Transverse colon (tissue), 4 donors: ENCODE measurements at regions not wholly inside any gene's neighbourhood (a gene's known extent, or its start where the extent isn't known, plus 50 kb on each side); places are given as distances from the start of the nearest gene placed in this dataset.

Source experiments
- DNase-seq: peaks from one replicate; pipeline ENCODE4 v3.0.0-alpha.2; 2019
- H3K27ac ChIP-seq, 4 donors: fragments of 200-600 bp; sonication (generic); 2 replicates each; pipeline ENCODE4 v1.5.1; 2016 to 2018; ENCODE audit warnings: inconsistent platforms in 4 of 4
- H3K27me3 ChIP-seq: fragments of 200-600 bp; sonication (generic); 2 replicates; pipeline ENCODE4 v1.5.1; 2017; ENCODE audit warnings: inconsistent platforms
- H3K36me3 ChIP-seq, 4 donors: fragments of 200-600 bp; sonication (generic); 2 replicates each; pipeline ENCODE4 v1.5.1; 2017 to 2019; ENCODE audit warnings: inconsistent platforms in 4 of 4
- H3K4me1 ChIP-seq, 4 donors: fragments of 200-600 bp; sonication (generic); 2 replicates each; pipeline ENCODE4 v1.5.1; 2017 to 2020; ENCODE audit warnings: inconsistent platforms in 4 of 4
- H3K4me3 ChIP-seq, 4 donors: fragments of 200-600 bp; sonication (generic); 1 replicate in 1 of 4; 2 replicates in 3 of 4; pipeline versions ENCODE4 v1.5.1 to v1.6.1; 2017 to 2019; ENCODE audit warnings: inconsistent platforms in 4 of 4
- H3K9me3 ChIP-seq, 2 donors: fragments of 200-600 bp; sonication (generic); 2 replicates each; pipeline ENCODE4 v1.5.1; 2017 to 2019; ENCODE audit warnings: inconsistent platforms in 2 of 2
- EP300 ChIP-seq: sonication (generic); formaldehyde crosslinking; IDR thresholded peaks from one replicate; pipeline ENCODE4 v1.6.1; 2017; ENCODE audit warnings: antibody characterized with exemption, low read depth
- POLR2A ChIP-seq: fragments of 450-650 bp; IDR thresholded peaks from one replicate; pipeline ENCODE4 v1.6.1; 2016; ENCODE audit warnings: antibody characterized with exemption, mild to moderate bottlenecking, moderate library complexity
- POLR2AphosphoS5 ChIP-seq, 3 donors: sonication (generic); formaldehyde crosslinking; IDR thresholded peaks; one replicate each; pipeline ENCODE4 v1.6.1; 2016; ENCODE audit warnings: antibody characterized with exemption in 3 of 3
- WGBS, 2 donors: methylation state at CpG; one replicate each; pipeline ENCODE4 v1.1.5; 2018; ENCODE audit warnings: low coverage in 1 of 2; 5-methylcytosine and 5-hydroxymethylcytosine counted together
- in situ Hi-C, 4 donors: fragments of 200-750 bp; cut with MboI; loops; one replicate each; pipeline versions ENCODE4 v1.15.0 to v1.15.1; 2017; ENCODE audit warnings: low sequenced_read_pairs in 3 of 4, low pct_ligation_motif_present in 1 of 4, low pct_unique_long_range_greater_than_20kb in 1 of 4
- intact Hi-C: fragments of 100-400 bp; cut with DNase I; formaldehyde crosslinking; loops from one replicate; pipeline ENCODE4 v1.15.1; 2023; ENCODE audit warnings: low total_unique reads
- TF ChIP-seq, protein P1 (sequence below), 5 experiments: fragments of 200-600 bp in 3 of 5; fragments of 450-650 bp in 2 of 5; sonication (generic) in 3 of 5; IDR thresholded peaks; 1 replicate in 2 of 5; 2 replicates in 3 of 5; pipeline ENCODE4 v1.5.1; 2016 to 2017; ENCODE audit warnings: antibody characterized with exemption in 5 of 5, inconsistent platforms in 3 of 5, mild to moderate bottlenecking in 2 of 5, moderate library complexity in 1 of 5

DNA sequence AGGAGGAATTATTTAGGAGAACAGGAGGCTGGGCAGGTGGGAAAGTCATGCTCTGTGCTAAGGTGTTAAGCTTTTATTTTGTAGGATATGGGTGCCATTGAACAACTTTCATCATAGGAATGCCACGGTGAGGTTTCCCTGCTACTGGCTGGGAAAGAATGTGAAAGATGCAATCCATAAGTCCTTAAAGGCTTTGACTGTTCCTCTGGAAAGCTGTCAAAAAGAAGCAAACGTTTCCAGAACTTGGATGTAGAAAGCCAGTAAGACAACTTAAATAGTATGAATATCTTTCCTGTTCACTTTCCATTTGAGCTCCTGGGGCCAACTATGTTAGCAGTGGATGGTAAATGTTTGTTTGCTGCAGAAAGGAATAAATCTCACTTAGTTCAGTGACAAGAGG, 574.4 kb downstream of the RNF144B start:
- no peaks in the 10 kb centered on the region for H3K4me1 ChIP-seq
- no peak overlapping the region for H3K27ac ChIP-seq
- in situ Hi-C loops (no loop called here), intact Hi-C loops (no loop called here)
- TF ChIP-seq, protein P1, sequence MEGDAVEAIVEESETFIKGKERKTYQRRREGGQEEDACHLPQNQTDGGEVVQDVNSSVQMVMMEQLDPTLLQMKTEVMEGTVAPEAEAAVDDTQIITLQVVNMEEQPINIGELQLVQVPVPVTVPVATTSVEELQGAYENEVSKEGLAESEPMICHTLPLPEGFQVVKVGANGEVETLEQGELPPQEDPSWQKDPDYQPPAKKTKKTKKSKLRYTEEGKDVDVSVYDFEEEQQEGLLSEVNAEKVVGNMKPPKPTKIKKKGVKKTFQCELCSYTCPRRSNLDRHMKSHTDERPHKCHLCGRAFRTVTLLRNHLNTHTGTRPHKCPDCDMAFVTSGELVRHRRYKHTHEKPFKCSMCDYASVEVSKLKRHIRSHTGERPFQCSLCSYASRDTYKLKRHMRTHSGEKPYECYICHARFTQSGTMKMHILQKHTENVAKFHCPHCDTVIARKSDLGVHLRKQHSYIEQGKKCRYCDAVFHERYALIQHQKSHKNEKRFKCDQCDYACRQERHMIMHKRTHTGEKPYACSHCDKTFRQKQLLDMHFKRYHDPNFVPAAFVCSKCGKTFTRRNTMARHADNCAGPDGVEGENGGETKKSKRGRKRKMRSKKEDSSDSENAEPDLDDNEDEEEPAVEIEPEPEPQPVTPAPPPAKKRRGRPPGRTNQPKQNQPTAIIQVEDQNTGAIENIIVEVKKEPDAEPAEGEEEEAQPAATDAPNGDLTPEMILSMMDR (IDR thresholded peaks at IDR 0.05): no peak
- TF ChIP-seq POLR2AphosphoS5 (IDR thresholded peaks at IDR 0.05) (no peak), EP300 (no peak), POLR2A (no peak)
- H3K9me3 ChIP-seq: no peaks in the 10 kb centered on the region
- DNase-seq: no peak
- H3K4me3 ChIP-seq: no peak overlapping the region
- H3K36me3 ChIP-seq: no peaks in the 10 kb centered on the region
- H3K27me3 ChIP-seq: no peaks in the 10 kb centered on the region
- 33% methylated on average over 2 of the region's 2 CpGs for WGBS, 2 donors

DNA sequence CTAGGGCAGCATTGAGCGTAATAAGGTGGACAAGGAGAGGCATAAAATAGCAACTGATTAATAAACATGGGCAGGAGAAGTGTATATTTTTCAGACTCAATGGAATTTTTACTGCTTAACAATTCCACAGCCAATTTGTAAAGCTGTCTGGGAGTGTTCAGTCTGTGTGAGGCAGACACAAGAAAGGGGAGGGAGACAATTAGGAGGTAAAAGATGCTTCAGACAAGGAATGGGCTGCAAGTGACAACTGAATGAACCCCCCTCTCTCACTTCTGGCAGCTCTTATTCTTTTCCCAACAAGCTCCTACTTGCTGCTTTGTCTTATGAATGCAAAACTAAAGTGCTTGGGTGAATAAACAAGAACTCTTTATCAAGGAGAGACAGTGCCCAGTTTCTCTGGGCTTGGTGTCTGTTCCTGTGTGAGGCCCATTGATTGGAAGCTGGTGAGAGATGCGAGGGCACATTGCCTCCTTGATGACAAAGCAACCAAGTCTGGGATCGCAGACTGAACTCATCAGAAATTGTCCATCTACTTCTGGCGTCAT, 575.3 kb downstream of the RNF144B start:
- intact Hi-C loops (no loop called here), in situ Hi-C loops (no loop called here)
- TF ChIP-seq POLR2A (no peak), POLR2AphosphoS5 (IDR thresholded peaks at IDR 0.05) (no peak)
- WGBS, 2 donors: 69 to 84% methylated on average over 4 of the region's 4 CpGs
- Histone ChIP-seq H3K27ac (no peak overlapping the region), H3K4me3 (no peak overlapping the region), H3K9me3 (no peaks in the 10 kb centered on the region), H3K36me3 (no peaks in the 10 kb centered on the region), H3K27me3 (no peaks in the 10 kb centered on the region), H3K4me1 (no peaks in the 10 kb centered on the region)
- no peak for DNase-seq

GRCh38 chr6:18963439-18963838, 576.3 kb downstream of the RNF144B start:
- no peak for TF ChIP-seq POLR2AphosphoS5 (IDR thresholded peaks at IDR 0.05)
- no peak for TF ChIP-seq POLR2A
- TF ChIP-seq, protein P1 (IDR thresholded peaks at IDR 0.05): no peak
- no peak for TF ChIP-seq EP300
- H3K27me3 ChIP-seq: no peaks in the 10 kb centered on the region
- no peaks in the 10 kb centered on the region for H3K9me3 ChIP-seq
- H3K4me3 ChIP-seq: no peak overlapping the region
- WGBS, 2 donors: 72% methylated on average over 3 of the region's 3 CpGs; no CpG with 5 or more reads in 1 of the 2 donors
- H3K4me1 ChIP-seq: no peaks in the 10 kb centered on the region
- DNase-seq: no peak
- intact Hi-C loops: no loop called here
- H3K27ac ChIP-seq: no peak overlapping the region
- no peaks in the 10 kb centered on the region for H3K36me3 ChIP-seq
- in situ Hi-C loops: no loop called here

DNA sequence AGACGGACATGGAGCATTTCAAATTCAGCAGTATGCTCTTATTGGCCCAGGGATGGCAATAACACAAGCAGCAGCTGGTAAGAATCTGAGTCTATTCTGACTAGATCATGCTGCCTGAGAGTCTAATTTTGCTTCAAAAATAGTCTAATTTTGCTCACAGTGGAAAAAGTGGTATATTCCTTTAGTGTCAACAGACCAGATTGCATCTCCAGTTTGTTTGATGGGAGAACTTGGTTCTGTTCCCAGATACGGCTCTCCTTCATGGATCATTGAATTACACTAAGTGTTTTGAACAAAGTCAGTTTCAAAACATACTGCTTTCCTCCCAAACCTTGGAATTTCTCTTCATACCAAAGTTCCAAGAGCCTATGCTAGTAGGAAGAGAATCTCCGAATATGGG, 586.1 kb downstream of the RNF144B start:
- H3K27me3 ChIP-seq: no peaks in the 10 kb centered on the region
- no peak overlapping the region for H3K27ac ChIP-seq
- in situ Hi-C loops: no loop called here
- H3K9me3 ChIP-seq: no peaks in the 10 kb centered on the region
- peaks cover 0 to 2% (median 0%) of the 10 kb centered on the region in 4 donors for H3K4me1 ChIP-seq
- no peak overlapping the region for H3K4me3 ChIP-seq
- 41 to 55% methylated on average over 3 of the region's 3 CpGs for WGBS, 2 donors
- intact Hi-C loops: no loop called here
- TF ChIP-seq, protein P1 (IDR thresholded peaks at IDR 0.05): no peak
- TF ChIP-seq EP300 (no peak), POLR2AphosphoS5 (IDR thresholded peaks at IDR 0.05) (no peak), POLR2A (no peak)
- no peaks in the 10 kb centered on the region for H3K36me3 ChIP-seq
- DNase-seq: no peak

- H3K27ac ChIP-seq: no peak overlapping the region
- H3K4me3 ChIP-seq: no peak overlapping the region
- H3K27me3 ChIP-seq: no peaks in the 10 kb centered on the region
- no peak for TF ChIP-seq POLR2AphosphoS5 (IDR thresholded peaks at IDR 0.05)
- no peak for TF ChIP-seq POLR2A
- TF ChIP-seq EP300: no peak
- TF ChIP-seq, protein P1 (IDR thresholded peaks at IDR 0.05): no peak
- peaks cover 0 to 4% (median 0%) of the 10 kb centered on the region in 4 donors for H3K4me1 ChIP-seq
- WGBS, 2 donors: 88 to 100% methylated on average over 1 to 2 of the region's 2 CpGs
- intact Hi-C loops: no loop called here
- no peak for DNase-seq
- no peaks in the 10 kb centered on the region for H3K9me3 ChIP-seq
- H3K36me3 ChIP-seq: no peaks in the 10 kb centered on the region
- in situ Hi-C loops: loop anchor here in 1 of 4 donors (25.0 kb wide), 2 partner anchors 886 to 1086 kb away; no protein-coding TSS in a partner anchor
Observed at GRCh38 chr6:18976091-18976490, 588.9 kb downstream of the RNF144B start.
